Natural killer cell (primary cell): ENCODE measurements at regions not wholly inside any gene's neighbourhood (a gene's known extent, or its start where the extent isn't known, plus 50 kb on each side); places are given as distances from the start of the nearest gene placed in this dataset.

Experiments
- ATAC-seq, 3 donors: fragments of 150-1000 bp in 2 of 3; fragments of 200-7000 bp in 1 of 3; cut with Tn5 transposase; 1 replicate in 1 of 3; 2 replicates in 2 of 3; pipeline ENCODE4 v1.10.0; 2021; ENCODE audit warnings: mild to moderate bottlenecking in 2 of 3, moderate library complexity in 2 of 3
- DNase-seq, 2 donors: peaks; one replicate each; pipeline versions ENCODE4 v3.0.0 to v3.0.0-alpha.2; 2013 to 2021; ENCODE audit warnings: mixed read lengths in 1 of 2
- H3K27ac ChIP-seq: one replicate; pipeline ENCODE4 v1.5.1; 2013; ENCODE audit warnings: mild to moderate bottlenecking, low read length
- H3K27me3 ChIP-seq: one replicate; pipeline ENCODE4 v1.6.1; 2013; ENCODE audit warnings: low read length; ENCODE audit not compliant: control insufficient read depth, insufficient read depth
- H3K36me3 ChIP-seq: one replicate; pipeline ENCODE4 v1.6.1; 2013; ENCODE audit warnings: low read length; ENCODE audit not compliant: control insufficient read depth, insufficient read depth
- H3K4me1 ChIP-seq: one replicate; pipeline ENCODE4 v1.6.1; 2013; ENCODE audit warnings: low read length; ENCODE audit not compliant: control insufficient read depth, insufficient read depth
- H3K4me3 ChIP-seq: one replicate; pipeline ENCODE4 v1.5.1; 2013; ENCODE audit warnings: low read length
- H3K9me3 ChIP-seq: one replicate; pipeline ENCODE4 v1.6.1; 2013; ENCODE audit warnings: low read length; ENCODE audit not compliant: control insufficient read depth, insufficient read depth
- H3K27ac Mint-ChIP-seq, 2 donors: one replicate each; pipeline ENCODE4 v1.8.0; 2022; ENCODE audit warnings: mild to moderate bottlenecking in 2 of 2, mixed read lengths in 2 of 2, moderate library complexity in 1 of 2
- H3K27me3 Mint-ChIP-seq, 2 donors: one replicate each; pipeline ENCODE4 v1.8.0; 2022; ENCODE audit warnings: low read depth in 2 of 2, mixed read lengths in 2 of 2
- H3K36me3 Mint-ChIP-seq: one replicate; pipeline ENCODE4 v1.8.0; 2022; ENCODE audit warnings: mixed read lengths
- H3K4me1 Mint-ChIP-seq, 2 donors: one replicate each; pipeline ENCODE4 v1.8.0; 2022; ENCODE audit warnings: mixed read lengths in 2 of 2
- H3K4me3 Mint-ChIP-seq: one replicate; pipeline ENCODE4 v1.8.0; 2022; ENCODE audit warnings: mild to moderate bottlenecking, moderate library complexity, mixed read lengths
- H3K9me3 Mint-ChIP-seq, 2 donors: one replicate each; pipeline ENCODE4 v1.8.0; 2022; ENCODE audit warnings: mixed read lengths in 2 of 2
- CTCF ChIP-seq: fragments of 200-600 bp; IDR thresholded peaks from one replicate; pipeline ENCODE4 v1.8.0; 2022; ENCODE audit warnings: antibody characterized with exemption
- WGBS: methylation state at CpG from one replicate; pipeline ENCODE4 v1.1.7; 2013; ENCODE audit warnings: missing lambda C conversion rate; ENCODE audit not compliant: insufficient coverage; 5-methylcytosine and 5-hydroxymethylcytosine counted together
- intact Hi-C: fragments of 100-400 bp; cut with micrococcal nuclease; formaldehyde crosslinking; loops from one replicate; pipeline ENCODE4 v1.14.2; 2022

GRCh38 chr2:199130501-199130900, 327.2 kb downstream of the SATB2 start:
- no peaks in the 10 kb centered on the region for H3K27me3 Mint-ChIP-seq
- no peak for TF ChIP-seq CTCF
- 61% methylated on average over 2 of the region's 3 CpGs for WGBS
- H3K4me1 Mint-ChIP-seq: no peaks in the 10 kb centered on the region
- no peak overlapping the region for H3K27ac Mint-ChIP-seq
- intact Hi-C loops: no loop called here
- no peak overlapping the region for H3K4me3 Mint-ChIP-seq
- Histone ChIP-seq H3K36me3 (no peaks in the 10 kb centered on the region), H3K27me3 (no peaks in the 10 kb centered on the region), H3K9me3 (no peaks in the 10 kb centered on the region), H3K4me1 (no peaks in the 10 kb centered on the region), H3K27ac (no peak overlapping the region), H3K4me3 (no peak overlapping the region)
- DNase-seq: no peak
- no peaks in the 10 kb centered on the region for H3K36me3 Mint-ChIP-seq
- peaks cover 3 to 5% of the 10 kb centered on the region in 2 donors for H3K9me3 Mint-ChIP-seq
- no peak for ATAC-seq

- Mint-ChIP-seq H3K9me3 (peaks cover 2 to 4% of the 10 kb centered on the region in 2 donors), H3K4me3 (no peak overlapping the region), H3K36me3 (no peaks in the 10 kb centered on the region), H3K27ac (no peak overlapping the region), H3K4me1 (no peaks in the 10 kb centered on the region), H3K27me3 (no peaks in the 10 kb centered on the region)
- no peak for ATAC-seq
- Histone ChIP-seq H3K27ac (no peak overlapping the region), H3K9me3 (no peaks in the 10 kb centered on the region), H3K36me3 (no peaks in the 10 kb centered on the region), H3K27me3 (no peaks in the 10 kb centered on the region), H3K4me3 (no peak overlapping the region), H3K4me1 (no peaks in the 10 kb centered on the region)
- DNase-seq: no peak
- intact Hi-C loops: no loop called here
- no peak for TF ChIP-seq CTCF
- 78% methylated on average over 3 of the region's 3 CpGs for WGBS
Observed at GRCh38 chr2:199128476-199129229, 329.1 kb downstream of the SATB2 start.

GRCh38 chr2:199119796-199120195, 337.9 kb downstream of the SATB2 start:
- Histone ChIP-seq H3K4me3 (no peak overlapping the region), H3K4me1 (no peaks in the 10 kb centered on the region), H3K27ac (no peak overlapping the region), H3K36me3 (no peaks in the 10 kb centered on the region), H3K9me3 (no peaks in the 10 kb centered on the region), H3K27me3 (no peaks in the 10 kb centered on the region)
- no peak for DNase-seq
- Mint-ChIP-seq H3K4me3 (no peak overlapping the region), H3K27me3 (no peaks in the 10 kb centered on the region), H3K9me3 (peaks cover 4 to 10% of the 10 kb centered on the region in 2 donors), H3K4me1 (no peaks in the 10 kb centered on the region), H3K27ac (no peak overlapping the region), H3K36me3 (no peaks in the 10 kb centered on the region)
- TF ChIP-seq CTCF: no peak
- no peak for ATAC-seq
- WGBS: 83% methylated on average over 1 of the region's 5 CpGs
- intact Hi-C loops: no loop called here

- no peak for ATAC-seq
- WGBS: 70% methylated on average over 3 of the region's 3 CpGs
- H3K27me3 Mint-ChIP-seq: no peaks in the 10 kb centered on the region
- peaks cover 8 to 12% of the 10 kb centered on the region in 2 donors for H3K9me3 Mint-ChIP-seq
- DNase-seq: no peak
- H3K4me3 Mint-ChIP-seq: no peak overlapping the region
- Histone ChIP-seq H3K27me3 (no peaks in the 10 kb centered on the region), H3K4me3 (no peak overlapping the region), H3K4me1 (no peaks in the 10 kb centered on the region), H3K36me3 (no peaks in the 10 kb centered on the region), H3K27ac (no peak overlapping the region), H3K9me3 (no peaks in the 10 kb centered on the region)
- no peak overlapping the region for H3K27ac Mint-ChIP-seq
- TF ChIP-seq CTCF: no peak
- no peaks in the 10 kb centered on the region for H3K4me1 Mint-ChIP-seq
- intact Hi-C loops: no loop called here
- no peaks in the 10 kb centered on the region for H3K36me3 Mint-ChIP-seq
Observed at GRCh38 chr2:199118673-199119112, 339.0 kb downstream of the SATB2 start.
